ENCODE measurements at regions not wholly inside any gene's neighbourhood (a gene's known extent, or its start where the extent isn't known, plus 50 kb on each side); places are given as distances from the start of the nearest gene placed in this dataset.

DNA sequence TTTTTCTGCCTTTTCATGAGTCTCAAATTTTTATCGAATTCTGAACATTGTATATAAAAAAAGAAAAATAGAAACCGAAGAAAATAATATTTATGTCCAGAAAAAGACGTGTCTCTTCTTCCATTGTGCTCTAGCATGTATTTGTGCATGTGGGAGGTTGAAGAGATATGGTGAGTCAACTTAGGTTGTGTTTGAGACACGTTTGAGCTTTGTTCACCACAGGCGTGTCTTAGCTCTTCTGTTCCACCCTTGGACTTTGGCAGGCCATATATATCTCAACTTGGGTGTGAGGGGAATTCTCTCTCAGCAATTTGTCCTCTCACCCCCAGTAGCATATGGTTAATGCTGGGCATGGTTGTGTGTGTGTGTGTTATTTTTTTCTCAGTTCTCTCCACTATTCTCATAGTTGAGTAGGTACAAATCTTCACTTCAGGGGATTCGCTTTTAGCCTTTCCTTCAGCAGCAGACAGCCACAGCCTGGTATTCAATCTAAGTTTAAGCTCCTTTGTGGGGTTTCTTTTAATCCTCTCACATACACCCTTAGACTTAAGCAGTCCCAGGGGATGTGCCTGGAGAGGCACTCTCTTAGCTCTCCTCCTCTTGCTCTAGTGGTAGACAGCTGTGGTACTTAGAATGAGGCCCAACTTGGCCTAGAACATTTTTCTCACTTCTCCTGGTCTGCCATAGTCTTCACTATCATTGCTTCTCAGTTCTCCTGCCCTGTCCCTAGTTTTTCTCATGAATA lies 286.5 kb upstream of the RBMS3 start (continued):
- TF ChIP-seq ZNF114 (CRISPR knock-in tag; IDR thresholded peaks at IDR 0.05) (no peak), STAT1 (IDR thresholded peaks at IDR 0.05; ENCODE audit: unreplicated experiment) (no peak), POLR2AphosphoS5 (IDR thresholded peaks at IDR 0.05; ENCODE audit: low read depth) (no peak), CREB1 (CRISPR knock-in tag; IDR thresholded peaks at IDR 0.05; ENCODE audit: low read depth) (no peak), EZH2 (IDR thresholded peaks at IDR 0.05; ENCODE audit: low read depth, unreplicated experiment) (no peak), ZNF331 (CRISPR knock-in tag; IDR thresholded peaks at IDR 0.05; ENCODE audit: low read depth) (no peak), JUNB (IDR thresholded peaks at IDR 0.05; ENCODE audit: unreplicated experiment) (no peak), EZH2phosphoT487 (IDR thresholded peaks at IDR 0.05; ENCODE audit: unreplicated experiment) (no peak)
- TF ChIP-seq, protein P1, sequence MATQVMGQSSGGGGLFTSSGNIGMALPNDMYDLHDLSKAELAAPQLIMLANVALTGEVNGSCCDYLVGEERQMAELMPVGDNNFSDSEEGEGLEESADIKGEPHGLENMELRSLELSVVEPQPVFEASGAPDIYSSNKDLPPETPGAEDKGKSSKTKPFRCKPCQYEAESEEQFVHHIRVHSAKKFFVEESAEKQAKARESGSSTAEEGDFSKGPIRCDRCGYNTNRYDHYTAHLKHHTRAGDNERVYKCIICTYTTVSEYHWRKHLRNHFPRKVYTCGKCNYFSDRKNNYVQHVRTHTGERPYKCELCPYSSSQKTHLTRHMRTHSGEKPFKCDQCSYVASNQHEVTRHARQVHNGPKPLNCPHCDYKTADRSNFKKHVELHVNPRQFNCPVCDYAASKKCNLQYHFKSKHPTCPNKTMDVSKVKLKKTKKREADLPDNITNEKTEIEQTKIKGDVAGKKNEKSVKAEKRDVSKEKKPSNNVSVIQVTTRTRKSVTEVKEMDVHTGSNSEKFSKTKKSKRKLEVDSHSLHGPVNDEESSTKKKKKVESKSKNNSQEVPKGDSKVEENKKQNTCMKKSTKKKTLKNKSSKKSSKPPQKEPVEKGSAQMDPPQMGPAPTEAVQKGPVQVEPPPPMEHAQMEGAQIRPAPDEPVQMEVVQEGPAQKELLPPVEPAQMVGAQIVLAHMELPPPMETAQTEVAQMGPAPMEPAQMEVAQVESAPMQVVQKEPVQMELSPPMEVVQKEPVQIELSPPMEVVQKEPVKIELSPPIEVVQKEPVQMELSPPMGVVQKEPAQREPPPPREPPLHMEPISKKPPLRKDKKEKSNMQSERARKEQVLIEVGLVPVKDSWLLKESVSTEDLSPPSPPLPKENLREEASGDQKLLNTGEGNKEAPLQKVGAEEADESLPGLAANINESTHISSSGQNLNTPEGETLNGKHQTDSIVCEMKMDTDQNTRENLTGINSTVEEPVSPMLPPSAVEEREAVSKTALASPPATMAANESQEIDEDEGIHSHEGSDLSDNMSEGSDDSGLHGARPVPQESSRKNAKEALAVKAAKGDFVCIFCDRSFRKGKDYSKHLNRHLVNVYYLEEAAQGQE (IDR thresholded peaks at IDR 0.05; ENCODE audit: unreplicated experiment) = no peak

DNA sequence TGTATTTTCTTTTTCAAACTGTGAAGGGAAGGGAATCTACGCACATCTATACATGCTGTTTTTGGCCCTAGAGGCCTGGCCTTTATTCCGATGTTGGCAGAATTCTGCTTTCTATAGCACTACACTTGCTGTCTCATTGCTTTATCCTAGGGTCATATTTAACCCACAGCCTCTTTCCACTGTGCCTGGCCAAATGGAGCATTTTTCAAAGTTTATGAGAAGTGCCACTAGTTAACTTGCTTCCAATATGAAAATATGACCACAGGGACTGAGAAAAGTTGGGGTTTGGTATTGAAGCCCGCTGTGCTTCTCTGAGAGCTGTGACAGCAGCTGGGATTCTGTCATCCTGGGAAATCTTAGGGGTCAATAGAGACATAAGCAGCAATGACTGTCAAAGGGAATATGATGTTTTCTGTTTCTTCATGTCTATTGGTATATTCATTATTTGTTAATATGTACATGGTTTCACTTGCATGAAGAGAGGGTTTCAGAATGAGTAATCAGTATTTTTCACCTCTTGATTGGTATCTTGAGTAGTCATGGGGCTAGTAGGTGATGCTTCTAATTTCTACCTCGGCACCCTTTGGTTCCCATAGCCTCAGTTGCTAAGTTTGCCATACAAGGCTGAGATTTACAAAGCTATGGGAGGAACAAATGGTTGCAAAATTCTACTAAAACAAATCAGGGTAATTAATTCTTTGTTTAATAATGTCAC lies 275.8 kb upstream of the RBMS3 start:
- Mint-ChIP-seq H3K36me3 (ENCODE audit: low read depth) (no peaks in the 10 kb centered on the region), H3K27ac (no peak overlapping the region), H3K27me3 (ENCODE audit: insufficient read depth, low read depth, poor library complexity) (no peaks in the 10 kb centered on the region), H3K9me3 (no peaks in the 10 kb centered on the region; the same call in 2 of the 3 replicates), H3K4me3 (no peak overlapping the region), H3K4me1 (no peaks in the 10 kb centered on the region)
- ATAC-seq = no peak
- H3F3A ChIP-seq (replicated peaks; ENCODE audit: low read depth) = no peaks in the 10 kb centered on the region
- H3K9me2 ChIP-seq (ENCODE audit: insufficient read depth) = no peaks in the 10 kb centered on the region
- H4K20me1 ChIP-seq (replicated peaks; ENCODE audit: insufficient read depth) = no peaks in the 10 kb centered on the region
- no peak overlapping the region for H3K4me3 ChIP-seq
- no peak overlapping the region for H3K4me2 ChIP-seq
- H3K4me1 ChIP-seq (ENCODE audit: insufficient read depth) = no peaks in the 10 kb centered on the region
- DNase-seq (ENCODE audit: low spot score) = no peak
- no peaks in the 10 kb centered on the region for H3K36me3 ChIP-seq (ENCODE audit: insufficient read depth)
- no peaks in the 10 kb centered on the region for H3K79me2 ChIP-seq (replicated peaks; ENCODE audit: insufficient read depth)
- H2AFZ ChIP-seq = no peak overlapping the region
- H3K27ac ChIP-seq (ENCODE audit: low read depth) = no peak overlapping the region
- no peaks in the 10 kb centered on the region for H3K27me3 ChIP-seq (ENCODE audit: insufficient read depth)
- TF ChIP-seq EZH2 (IDR thresholded peaks at IDR 0.05; ENCODE audit: low read depth, unreplicated experiment) = no peak
- no peak for TF ChIP-seq JUNB (IDR thresholded peaks at IDR 0.05; ENCODE audit: unreplicated experiment)
- TF ChIP-seq ZNF331 (CRISPR knock-in tag; IDR thresholded peaks at IDR 0.05; ENCODE audit: low read depth) = no peak
- TF ChIP-seq, protein P1 (IDR thresholded peaks at IDR 0.05; ENCODE audit: unreplicated experiment) = no peak
- TF ChIP-seq, protein P2, sequence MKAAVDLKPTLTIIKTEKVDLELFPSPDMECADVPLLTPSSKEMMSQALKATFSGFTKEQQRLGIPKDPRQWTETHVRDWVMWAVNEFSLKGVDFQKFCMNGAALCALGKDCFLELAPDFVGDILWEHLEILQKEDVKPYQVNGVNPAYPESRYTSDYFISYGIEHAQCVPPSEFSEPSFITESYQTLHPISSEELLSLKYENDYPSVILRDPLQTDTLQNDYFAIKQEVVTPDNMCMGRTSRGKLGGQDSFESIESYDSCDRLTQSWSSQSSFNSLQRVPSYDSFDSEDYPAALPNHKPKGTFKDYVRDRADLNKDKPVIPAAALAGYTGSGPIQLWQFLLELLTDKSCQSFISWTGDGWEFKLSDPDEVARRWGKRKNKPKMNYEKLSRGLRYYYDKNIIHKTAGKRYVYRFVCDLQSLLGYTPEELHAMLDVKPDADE (IDR thresholded peaks at IDR 0.05) = no peak
- TF ChIP-seq NANOG (IDR thresholded peaks at IDR 0.05; ENCODE audit: borderline replicate concordance) = no peak
- TF ChIP-seq, protein P3, sequence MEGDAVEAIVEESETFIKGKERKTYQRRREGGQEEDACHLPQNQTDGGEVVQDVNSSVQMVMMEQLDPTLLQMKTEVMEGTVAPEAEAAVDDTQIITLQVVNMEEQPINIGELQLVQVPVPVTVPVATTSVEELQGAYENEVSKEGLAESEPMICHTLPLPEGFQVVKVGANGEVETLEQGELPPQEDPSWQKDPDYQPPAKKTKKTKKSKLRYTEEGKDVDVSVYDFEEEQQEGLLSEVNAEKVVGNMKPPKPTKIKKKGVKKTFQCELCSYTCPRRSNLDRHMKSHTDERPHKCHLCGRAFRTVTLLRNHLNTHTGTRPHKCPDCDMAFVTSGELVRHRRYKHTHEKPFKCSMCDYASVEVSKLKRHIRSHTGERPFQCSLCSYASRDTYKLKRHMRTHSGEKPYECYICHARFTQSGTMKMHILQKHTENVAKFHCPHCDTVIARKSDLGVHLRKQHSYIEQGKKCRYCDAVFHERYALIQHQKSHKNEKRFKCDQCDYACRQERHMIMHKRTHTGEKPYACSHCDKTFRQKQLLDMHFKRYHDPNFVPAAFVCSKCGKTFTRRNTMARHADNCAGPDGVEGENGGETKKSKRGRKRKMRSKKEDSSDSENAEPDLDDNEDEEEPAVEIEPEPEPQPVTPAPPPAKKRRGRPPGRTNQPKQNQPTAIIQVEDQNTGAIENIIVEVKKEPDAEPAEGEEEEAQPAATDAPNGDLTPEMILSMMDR (conservative IDR thresholded peaks at IDR 0.05; ENCODE audit: low read depth in 2 of 2) = no peak
